ENCODE measurements at regions not wholly inside any gene's neighbourhood (a gene's known extent, or its start where the extent isn't known, plus 50 kb on each side); places are given as distances from the start of the nearest gene placed in this dataset.

GRCh38 chr4:74665876-74666275, 128.4 kb downstream of the BTC start:
- TF ChIP-seq THYN1 (CRISPR knock-in tag; IDR thresholded peaks at IDR 0.05; ENCODE audit: borderline replicate concordance, low read depth), result no peak
- no peak for TF ChIP-seq ESRRA (CRISPR knock-in tag; IDR thresholded peaks at IDR 0.05; ENCODE audit: low read depth)
- TF ChIP-seq, protein P1, sequence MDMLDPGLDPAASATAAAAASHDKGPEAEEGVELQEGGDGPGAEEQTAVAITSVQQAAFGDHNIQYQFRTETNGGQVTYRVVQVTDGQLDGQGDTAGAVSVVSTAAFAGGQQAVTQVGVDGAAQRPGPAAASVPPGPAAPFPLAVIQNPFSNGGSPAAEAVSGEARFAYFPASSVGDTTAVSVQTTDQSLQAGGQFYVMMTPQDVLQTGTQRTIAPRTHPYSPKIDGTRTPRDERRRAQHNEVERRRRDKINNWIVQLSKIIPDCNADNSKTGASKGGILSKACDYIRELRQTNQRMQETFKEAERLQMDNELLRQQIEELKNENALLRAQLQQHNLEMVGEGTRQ (IDR thresholded peaks at IDR 0.05; ENCODE audit: low read depth, low read length), result no peak
- TF ChIP-seq, protein P1 (CRISPR knock-in tag; IDR thresholded peaks at IDR 0.05; ENCODE audit: borderline replicate concordance), result no peak
- no peak for TF ChIP-seq ZNF124 (CRISPR knock-in tag; IDR thresholded peaks at IDR 0.05)
- no peak for TF ChIP-seq FIP1L1 (IDR thresholded peaks at IDR 0.05; ENCODE audit: borderline replicate concordance, insufficient read depth, low read depth, low read length)
- TF ChIP-seq ZBTB43 (CRISPR knock-in tag; conservative IDR thresholded peaks at IDR 0.05), result no peak
- TF ChIP-seq, protein P2, sequence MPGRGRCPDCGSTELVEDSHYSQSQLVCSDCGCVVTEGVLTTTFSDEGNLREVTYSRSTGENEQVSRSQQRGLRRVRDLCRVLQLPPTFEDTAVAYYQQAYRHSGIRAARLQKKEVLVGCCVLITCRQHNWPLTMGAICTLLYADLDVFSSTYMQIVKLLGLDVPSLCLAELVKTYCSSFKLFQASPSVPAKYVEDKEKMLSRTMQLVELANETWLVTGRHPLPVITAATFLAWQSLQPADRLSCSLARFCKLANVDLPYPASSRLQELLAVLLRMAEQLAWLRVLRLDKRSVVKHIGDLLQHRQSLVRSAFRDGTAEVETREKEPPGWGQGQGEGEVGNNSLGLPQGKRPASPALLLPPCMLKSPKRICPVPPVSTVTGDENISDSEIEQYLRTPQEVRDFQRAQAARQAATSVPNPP (CRISPR knock-in tag; IDR thresholded peaks at IDR 0.05), result no peak
- TF ChIP-seq ZNF263 (CRISPR knock-in tag; IDR thresholded peaks at IDR 0.05), result no peak
